Activated CD4-positive, alpha-beta memory T cell treated with anti-CD3 and anti-CD28 coated beads for 36 hours (primary cell): ENCODE measurements at regions not wholly inside any gene's neighbourhood (a gene's known extent, or its start where the extent isn't known, plus 50 kb on each side); places are given as distances from the start of the nearest gene placed in this dataset.

ENCODE experiments used
- CTCF ChIA-PET: fragments of 350-600 bp; sonication (Branson Sonifier 250); formaldehyde crosslinking; loops from one replicate; lab custom pipeline; 2021; ENCODE audit warnings: antibody characterized with exemption, inconsistent platforms; lab: Charles Lee
- POLR2A ChIA-PET: fragments of 350-600 bp; sonication (Branson Sonifier 250); formaldehyde crosslinking; loops from one replicate; lab custom pipeline; 2021; ENCODE audit warnings: antibody characterized with exemption; lab: Charles Lee
- DNase-seq: peaks from one replicate; pipeline ENCODE4 v3.0.0-alpha.2; 2020
- H3K27ac Mint-ChIP-seq: one replicate; pipeline ENCODE4 v1.8.0; 2021; ENCODE audit warnings: mixed read lengths
- H3K27me3 Mint-ChIP-seq: one replicate; pipeline ENCODE4 v1.8.0; 2021; ENCODE audit warnings: mixed read lengths
- H3K36me3 Mint-ChIP-seq: one replicate; pipeline ENCODE4 v1.8.0; 2021; ENCODE audit warnings: mixed read lengths
- H3K4me1 Mint-ChIP-seq: one replicate; pipeline ENCODE4 v1.8.0; 2021; ENCODE audit warnings: low read depth, mixed read lengths
- H3K4me3 Mint-ChIP-seq: one replicate; pipeline ENCODE4 v1.8.0; 2021; ENCODE audit warnings: mild to moderate bottlenecking, mixed read lengths
- H3K9me3 Mint-ChIP-seq: one replicate; pipeline ENCODE4 v1.8.0; 2021; ENCODE audit warnings: mixed read lengths
- intact Hi-C: fragments of 100-400 bp; cut with micrococcal nuclease; formaldehyde crosslinking; loops from one replicate; pipeline ENCODE4 v1.15.1; 2023

GRCh38 chr9:79470954-79471353, 100.8 kb upstream of the TLE4 start:
- H3K27ac Mint-ChIP-seq, result no peak overlapping the region
- POLR2A ChIA-PET, result no interaction called here

GRCh38 chr9:79471580-79472543, 99.9 kb upstream of the TLE4 start:
- Mint-ChIP-seq H3K27me3 (no peaks in the 10 kb centered on the region), H3K27ac (no peak overlapping the region), H3K9me3 (no peaks in the 10 kb centered on the region), H3K36me3 (peaks cover 2% of the 10 kb centered on the region), H3K4me3 (no peak overlapping the region), H3K4me1 (no peaks in the 10 kb centered on the region)
- intact Hi-C loops, result loop anchor here (5.0 to 10.0 kb wide), 2 partner anchors 100 to 483 kb away; partner anchors contain the start of gene TLE4
- CTCF ChIA-PET, result no interaction called here
- DNase-seq, result peak; percentile 12
- POLR2A ChIA-PET, result no interaction called here

More at GRCh38 chr9:79470954-79471353, 100.8 kb upstream of the TLE4 start:
- no peak overlapping the region for H3K4me3 Mint-ChIP-seq
- intact Hi-C loops, result loop anchor here (5.0 to 10.0 kb wide), 2 partner anchors 101 to 484 kb away; partner anchors contain the start of gene TLE4
- peaks cover 2% of the 10 kb centered on the region for H3K36me3 Mint-ChIP-seq
- CTCF ChIA-PET, result no interaction called here
- no peaks in the 10 kb centered on the region for H3K27me3 Mint-ChIP-seq
- H3K4me1 Mint-ChIP-seq, result no peaks in the 10 kb centered on the region
- DNase-seq, result no peak
- no peaks in the 10 kb centered on the region for H3K9me3 Mint-ChIP-seq

- no peak overlapping the region for H3K27ac Mint-ChIP-seq
- intact Hi-C loops, result loop anchor here (5.0 to 10.0 kb wide), 2 partner anchors 99 to 481 kb away; partner anchors contain the start of gene TLE4
- H3K27me3 Mint-ChIP-seq, result no peaks in the 10 kb centered on the region
- ChIA-PET POLR2A (no interaction called here), CTCF (no interaction called here)
- peaks cover 2% of the 10 kb centered on the region for H3K36me3 Mint-ChIP-seq
- DNase-seq, result no peak
- H3K4me1 Mint-ChIP-seq, result peaks cover 3% of the 10 kb centered on the region
- no peak overlapping the region for H3K4me3 Mint-ChIP-seq
- H3K9me3 Mint-ChIP-seq, result no peaks in the 10 kb centered on the region
These were observed 98.1 kb upstream of the TLE4 start for GRCh38 chr9:79473704-79474103.

GRCh38 chr9:79477241-79477840, 94.4 kb upstream of the TLE4 start:
- intact Hi-C loops, result loop anchor here (5.0 to 10.0 kb wide), 2 partner anchors 335 to 477 kb away; no protein-coding TSS in a partner anchor
- Mint-ChIP-seq H3K27ac (no peak overlapping the region), H3K27me3 (no peaks in the 10 kb centered on the region), H3K4me1 (peaks cover 3% of the 10 kb centered on the region), H3K36me3 (peaks cover 2% of the 10 kb centered on the region), H3K4me3 (no peak overlapping the region), H3K9me3 (no peaks in the 10 kb centered on the region)
- CTCF ChIA-PET, result no interaction called here
- no peak for DNase-seq
- POLR2A ChIA-PET, result no interaction called here

- peaks cover 2% of the 10 kb centered on the region for H3K36me3 Mint-ChIP-seq
- no peak overlapping the region for H3K27ac Mint-ChIP-seq
- CTCF ChIA-PET, result interaction anchor here (0.6 to 0.9 kb wide), 3 partner anchors 12 to 520 kb away, joined by 3 to 4 read pairs (median 3); no protein-coding TSS in a partner anchor
- H3K4me1 Mint-ChIP-seq, result peaks cover 3% of the 10 kb centered on the region
- DNase-seq, result peak; percentile 30
- H3K4me3 Mint-ChIP-seq, result no peak overlapping the region
- no peaks in the 10 kb centered on the region for H3K9me3 Mint-ChIP-seq
- POLR2A ChIA-PET, result no interaction called here
- intact Hi-C loops, result loop anchor here (5.0 to 10.0 kb wide), 2 partner anchors 334 to 477 kb away; no protein-coding TSS in a partner anchor
- H3K27me3 Mint-ChIP-seq, result no peaks in the 10 kb centered on the region
These were observed 93.6 kb upstream of the TLE4 start for GRCh38 chr9:79477955-79478771.

GRCh38 chr9:79480639-79481038, 91.1 kb upstream of the TLE4 start:
- H3K36me3 Mint-ChIP-seq, result no peaks in the 10 kb centered on the region
- CTCF ChIA-PET, result no interaction called here
- H3K27ac Mint-ChIP-seq, result no peak overlapping the region
- H3K4me1 Mint-ChIP-seq, result peaks cover 3% of the 10 kb centered on the region
- no peak for DNase-seq
- intact Hi-C loops, result no loop called here
- H3K4me3 Mint-ChIP-seq, result no peak overlapping the region
- no peaks in the 10 kb centered on the region for H3K9me3 Mint-ChIP-seq
- no peaks in the 10 kb centered on the region for H3K27me3 Mint-ChIP-seq
- POLR2A ChIA-PET, result no interaction called here

GRCh38 chr9:79481846-79482477, 89.8 kb upstream of the TLE4 start:
- Mint-ChIP-seq H3K9me3 (no peaks in the 10 kb centered on the region), H3K27me3 (peaks cover 2% of the 10 kb centered on the region), H3K36me3 (no peaks in the 10 kb centered on the region), H3K4me1 (peaks cover 3% of the 10 kb centered on the region), H3K4me3 (no peak overlapping the region), H3K27ac (no peak overlapping the region)
- no peak for DNase-seq
- ChIA-PET CTCF (no interaction called here), POLR2A (no interaction called here)
- intact Hi-C loops, result no loop called here

- intact Hi-C loops, result no loop called here
- Mint-ChIP-seq H3K9me3 (no peaks in the 10 kb centered on the region), H3K4me3 (no peak overlapping the region), H3K4me1 (no peaks in the 10 kb centered on the region), H3K36me3 (no peaks in the 10 kb centered on the region), H3K27me3 (peaks cover 5% of the 10 kb centered on the region), H3K27ac (no peak overlapping the region)
- CTCF ChIA-PET, result no interaction called here
- POLR2A ChIA-PET, result no interaction called here
- DNase-seq, result no peak
These were observed 86.5 kb upstream of the TLE4 start for GRCh38 chr9:79485258-79485657.

- ChIA-PET POLR2A (interaction anchor here (0.6 kb wide), 1 partner anchor 304 kb away, joined by 3 read pairs; no protein-coding TSS in a partner anchor), CTCF (no interaction called here)
- Mint-ChIP-seq H3K4me3 (no peak overlapping the region), H3K27me3 (peaks cover 5% of the 10 kb centered on the region), H3K4me1 (no peaks in the 10 kb centered on the region), H3K9me3 (peaks cover 11% of the 10 kb centered on the region), H3K27ac (no peak overlapping the region), H3K36me3 (no peaks in the 10 kb centered on the region)
- no peak for DNase-seq
- intact Hi-C loops, result no loop called here
These were observed 82.3 kb upstream of the TLE4 start for GRCh38 chr9:79489261-79490000.

GRCh38 chr9:79490657-79491248, 81.0 kb upstream of the TLE4 start:
- Mint-ChIP-seq H3K27me3 (peaks cover 5% of the 10 kb centered on the region), H3K36me3 (no peaks in the 10 kb centered on the region), H3K4me1 (no peaks in the 10 kb centered on the region), H3K4me3 (no peak overlapping the region), H3K9me3 (peaks cover 11% of the 10 kb centered on the region), H3K27ac (no peak overlapping the region)
- intact Hi-C loops, result no loop called here
- DNase-seq, result no peak
- POLR2A ChIA-PET, result no interaction called here
- CTCF ChIA-PET, result no interaction called here
